Thyroid gland (tissue), 4 donors: ENCODE measurements at regions not wholly inside any gene's neighbourhood (a gene's known extent, or its start where the extent isn't known, plus 50 kb on each side); places are given as distances from the start of the nearest gene placed in this dataset.

ENCODE experiments used
- DNase-seq, 2 donors: peaks; one replicate each; pipeline ENCODE4 v3.0.0-alpha.2; 2019
- H3K27ac ChIP-seq, 3 donors: fragments of 200-600 bp; sonication (generic); 1 replicate in 2 of 3; 2 replicates in 1 of 3; pipeline ENCODE4 v1.5.1; 2016 to 2019; ENCODE audit warnings: mild to moderate bottlenecking in 1 of 3, moderate library complexity in 1 of 3
- H3K27me3 ChIP-seq: fragments of 200-600 bp; sonication (generic); one replicate; pipeline ENCODE4 v1.5.1; 2019
- H3K36me3 ChIP-seq, 2 donors: fragments of 200-600 bp; sonication (generic); one replicate each; pipeline ENCODE4 v1.5.1; 2016 to 2019
- H3K4me1 ChIP-seq, 2 donors: fragments of 200-600 bp; sonication (generic); one replicate each; pipeline ENCODE4 v1.5.1; 2017 to 2019
- H3K4me3 ChIP-seq, 3 donors: fragments of 200-600 bp; sonication (generic); replicated peaks in 1 of 3; 1 replicate in 2 of 3; 2 replicates in 1 of 3; pipeline ENCODE4 v1.5.1; 2016; ENCODE audit warnings: mild to moderate bottlenecking in 1 of 3
- H3K9me3 ChIP-seq: fragments of 200-600 bp; sonication (generic); one replicate; pipeline ENCODE4 v1.5.1; 2017
- CTCF ChIP-seq, 6 experiments: fragments of 200-600 bp in 3 of 6; fragments of 450-650 bp in 3 of 6; sonication (generic) in 3 of 6; IDR thresholded peaks; one replicate each; pipeline ENCODE4 v1.5.1; 2016 to 2019; ENCODE audit warnings: antibody characterized with exemption in 6 of 6, mild to moderate bottlenecking in 2 of 6, inconsistent platforms in 1 of 6, moderate library complexity in 1 of 6
- POLR2A ChIP-seq, 2 donors: fragments of 450-650 bp; IDR thresholded peaks; one replicate each; pipeline ENCODE4 v1.6.1; 2017; ENCODE audit warnings: antibody characterized with exemption in 2 of 2, mild to moderate bottlenecking in 2 of 2, moderate library complexity in 1 of 2
- WGBS, 2 donors: methylation state at CpG; one replicate each; pipeline ENCODE4 v1.1.5; 2017; 5-methylcytosine and 5-hydroxymethylcytosine counted together
- intact Hi-C: fragments of 100-400 bp; cut with DNase I; formaldehyde crosslinking; loops from one replicate; pipeline ENCODE4 v1.15.1; 2023

DNA sequence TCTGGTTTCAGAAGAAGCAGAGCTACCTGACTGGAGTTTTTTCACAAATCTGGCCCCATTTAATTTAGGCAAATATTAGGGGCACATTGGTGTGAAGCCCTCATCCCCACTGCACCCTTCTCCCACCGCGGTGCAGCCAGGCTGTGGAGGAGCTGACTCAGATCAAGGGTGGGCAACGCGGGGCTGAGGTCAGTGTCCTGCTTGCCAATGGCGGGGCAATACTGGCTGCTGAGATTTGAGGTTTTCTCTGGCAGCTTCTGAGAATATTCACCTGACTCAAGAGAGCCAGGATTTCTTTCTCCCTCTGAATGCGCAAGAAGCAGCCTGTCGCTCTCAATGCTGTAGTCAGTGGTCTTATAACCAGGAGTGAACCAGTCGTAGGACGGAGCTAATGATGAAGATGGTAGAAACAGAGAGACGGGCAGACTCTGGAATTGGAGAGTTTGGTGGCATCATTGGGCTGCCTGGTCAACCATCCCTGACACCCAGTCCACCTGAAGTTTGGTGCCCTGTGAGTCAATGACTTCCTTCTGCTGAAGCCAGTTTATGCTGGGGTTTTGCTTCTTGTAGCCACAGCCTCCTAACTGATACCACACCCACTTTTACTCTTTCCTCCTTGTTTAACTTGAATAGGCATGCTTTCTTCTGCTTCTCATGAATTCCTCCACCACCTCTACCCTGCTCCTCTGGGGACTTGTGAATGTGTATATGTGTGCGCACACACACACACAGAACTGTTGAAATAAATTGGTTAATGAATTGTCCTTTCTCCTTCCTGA lies 123.7 kb upstream of the CTBP2 start:
- TF ChIP-seq POLR2A (IDR thresholded peaks at IDR 0.05) = no peak
- TF ChIP-seq CTCF (IDR thresholded peaks at IDR 0.05) = no peak
- no peak for DNase-seq
- WGBS, 2 donors = 92 to 97% methylated on average over 11 of the region's 11 CpGs
- no peak overlapping the region for H3K4me3 ChIP-seq
- H3K27ac ChIP-seq = no peak overlapping the region
- intact Hi-C loops = no loop called here
- H3K27me3 ChIP-seq = no peaks in the 10 kb centered on the region
- H3K36me3 ChIP-seq = no peaks in the 10 kb centered on the region
- H3K9me3 ChIP-seq = no peaks in the 10 kb centered on the region
- no peaks in the 10 kb centered on the region for H3K4me1 ChIP-seq

DNA sequence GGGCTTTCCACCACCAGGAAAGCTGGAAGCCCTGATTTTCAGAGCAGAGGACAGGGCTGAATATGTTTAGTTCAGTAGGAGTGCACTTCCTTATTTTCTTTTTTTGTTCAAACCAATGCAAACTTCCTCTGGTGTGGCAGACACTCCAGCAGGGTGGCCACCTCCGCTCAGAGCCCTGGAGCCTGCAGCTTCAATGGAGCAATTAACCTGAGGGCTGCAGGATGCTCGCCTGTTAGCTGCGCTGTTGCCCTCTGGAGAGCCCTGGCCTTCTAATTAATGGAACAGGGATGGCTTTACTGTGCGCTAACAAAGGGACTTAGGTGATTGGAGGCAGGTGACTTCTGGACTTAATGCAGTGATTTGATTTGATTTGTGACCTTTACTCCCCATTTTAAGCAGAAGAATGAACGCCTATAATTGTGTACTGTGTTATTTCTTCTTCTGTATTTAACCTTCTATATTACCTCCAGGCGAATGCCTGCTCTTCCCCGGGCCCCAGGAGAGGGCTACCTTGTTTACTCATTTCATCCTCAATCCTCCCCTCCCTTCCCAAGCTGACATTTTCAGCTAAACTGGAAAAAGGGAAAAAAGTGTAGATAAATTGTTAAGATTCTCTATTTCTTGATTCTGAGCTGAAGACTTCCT lies 123.0 kb upstream of the CTBP2 start:
- H3K4me3 ChIP-seq = no peak overlapping the region
- DNase-seq = no peak
- WGBS, 2 donors = 50 to 76% methylated on average over 7 of the region's 7 CpGs
- H3K9me3 ChIP-seq = no peaks in the 10 kb centered on the region
- H3K36me3 ChIP-seq = no peaks in the 10 kb centered on the region
- intact Hi-C loops = no loop called here
- no peak for TF ChIP-seq CTCF (IDR thresholded peaks at IDR 0.05)
- TF ChIP-seq POLR2A (IDR thresholded peaks at IDR 0.05) = no peak
- no peaks in the 10 kb centered on the region for H3K4me1 ChIP-seq
- no peak overlapping the region for H3K27ac ChIP-seq
- H3K27me3 ChIP-seq = no peaks in the 10 kb centered on the region

DNA sequence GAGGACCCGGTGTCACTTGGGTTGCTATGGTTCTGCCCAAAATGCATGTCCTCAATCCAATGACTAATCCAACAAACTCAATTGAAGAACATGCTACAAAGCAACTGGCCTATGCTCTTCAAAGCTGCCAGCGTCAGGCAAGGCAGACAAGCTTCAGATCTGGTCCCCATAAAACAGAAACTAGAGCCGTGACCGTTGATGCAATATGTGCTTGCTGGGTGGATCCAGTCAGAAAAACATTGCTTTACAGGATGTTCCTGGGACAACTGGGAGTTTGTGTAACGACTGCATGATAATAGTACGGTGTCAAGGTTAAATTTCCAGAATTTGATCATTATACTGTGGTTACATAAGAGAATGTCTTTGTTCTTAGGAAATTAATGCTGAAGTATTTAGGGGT lies 120.7 kb upstream of the CTBP2 start:
- Histone ChIP-seq H3K4me3 (no peak overlapping the region), H3K27ac (no peak overlapping the region), H3K36me3 (no peaks in the 10 kb centered on the region), H3K27me3 (no peaks in the 10 kb centered on the region), H3K9me3 (no peaks in the 10 kb centered on the region), H3K4me1 (no peaks in the 10 kb centered on the region)
- no peak for TF ChIP-seq POLR2A (IDR thresholded peaks at IDR 0.05)
- intact Hi-C loops = no loop called here
- DNase-seq = no peak
- 68 to 74% methylated on average over 6 of the region's 6 CpGs for WGBS, 2 donors

GRCh38 chr10:125276133-125276532 lies 115.8 kb upstream of the CTBP2 start:
- Histone ChIP-seq H3K27me3 (no peaks in the 10 kb centered on the region), H3K27ac (no peak overlapping the region), H3K9me3 (no peaks in the 10 kb centered on the region), H3K4me1 (no peaks in the 10 kb centered on the region), H3K36me3 (no peaks in the 10 kb centered on the region), H3K4me3 (no peak overlapping the region)
- intact Hi-C loops = no loop called here
- 88 to 96% methylated on average over 2 of the region's 2 CpGs for WGBS, 2 donors
- no peak for DNase-seq
- TF ChIP-seq CTCF (IDR thresholded peaks at IDR 0.05) (no peak), POLR2A (IDR thresholded peaks at IDR 0.05) (no peak)

GRCh38 chr10:125274961-125275360 lies 114.6 kb upstream of the CTBP2 start:
- Histone ChIP-seq H3K27ac (no peak overlapping the region), H3K4me1 (no peaks in the 10 kb centered on the region), H3K4me3 (no peak overlapping the region), H3K27me3 (no peaks in the 10 kb centered on the region), H3K36me3 (no peaks in the 10 kb centered on the region), H3K9me3 (no peaks in the 10 kb centered on the region)
- intact Hi-C loops = no loop called here
- 90 to 92% methylated on average over 5 of the region's 5 CpGs for WGBS, 2 donors
- TF ChIP-seq POLR2A (IDR thresholded peaks at IDR 0.05) = no peak
- no peak for TF ChIP-seq CTCF (IDR thresholded peaks at IDR 0.05)
- no peak for DNase-seq
